Stomach (tissue), 8 donors: ENCODE measurements at regions not wholly inside any gene's neighbourhood (a gene's known extent, or its start where the extent isn't known, plus 50 kb on each side); places are given as distances from the start of the nearest gene placed in this dataset.

Source experiments
- DNase-seq, 2 donors: peaks; one replicate each; pipeline versions ENCODE4 v3.0.0 to v3.0.0-alpha.2; 2013 to 2019
- H3K27ac ChIP-seq, 5 donors: fragments of 200-600 bp in 4 of 5; sonication (generic) in 4 of 5; one replicate each; pipeline ENCODE4 v1.5.1; 2013 to 2019; ENCODE audit warnings: mild to moderate bottlenecking in 1 of 5, moderate library complexity in 1 of 5
- H3K27me3 ChIP-seq, 3 donors: fragments of 200-600 bp; sonication (generic); one replicate each; pipeline ENCODE4 v1.5.1; 2017 to 2019; ENCODE audit warnings: mixed run types in 1 of 3
- H3K36me3 ChIP-seq, 4 donors: fragments of 200-600 bp; sonication (generic); 1 replicate in 3 of 4; 2 replicates in 1 of 4; pipeline ENCODE4 v1.5.1; 2016 to 2019
- H3K4me1 ChIP-seq, 4 donors: fragments of 200-600 bp; sonication (generic); one replicate each; pipeline ENCODE4 v1.5.1; 2016 to 2019
- H3K4me3 ChIP-seq, 4 donors: fragments of 200-600 bp; sonication (generic) in 3 of 4; one replicate each; pipeline ENCODE4 v1.5.1; 2016 to 2019; ENCODE audit warnings: mild to moderate bottlenecking in 1 of 4
- H3K9me3 ChIP-seq, 4 donors: fragments of 200-600 bp; sonication (generic); one replicate each; pipeline ENCODE4 v1.5.1; 2016 to 2019
- EP300 ChIP-seq: sonication (generic); formaldehyde crosslinking; IDR thresholded peaks from one replicate; pipeline ENCODE4 v1.6.1; 2017; ENCODE audit warnings: antibody characterized with exemption
- POLR2A ChIP-seq, 4 donors: fragments of 450-650 bp; IDR thresholded peaks; one replicate each; pipeline ENCODE4 v1.6.1; 2016; ENCODE audit warnings: antibody characterized with exemption in 4 of 4, control low read depth in 2 of 4, mild to moderate bottlenecking in 1 of 4, moderate library complexity in 1 of 4
- POLR2AphosphoS5 ChIP-seq, 3 donors: sonication (generic); formaldehyde crosslinking; IDR thresholded peaks; one replicate each; pipeline ENCODE4 v1.6.1; 2016; ENCODE audit warnings: antibody characterized with exemption in 3 of 3
- WGBS, 5 donors: extraction: QIAGEN DNeasy Blood & Tissue Kit in 3 of 5; methylation state at CpG; one replicate each; pipeline versions ENCODE4 v1.1.5 to v1.1.7; 2013 to 2018; 5-methylcytosine and 5-hydroxymethylcytosine counted together
- intact Hi-C: fragments of 100-400 bp; cut with DNase I; formaldehyde crosslinking; loops from one replicate; pipeline ENCODE4 v1.15.1; 2023; ENCODE audit warnings: low total_unique reads
- TF ChIP-seq, protein P1 (sequence below), 7 experiments: fragments of 450-650 bp in 4 of 7; fragments of 200-600 bp in 3 of 7; sonication (generic) in 3 of 7; IDR thresholded peaks; one replicate each; pipeline ENCODE4 v1.5.1; 2016 to 2019; ENCODE audit warnings: antibody characterized with exemption in 7 of 7, control low read depth in 2 of 7, mild to moderate bottlenecking in 1 of 7
- donor health status: healthy with polysubstance abuse.
- donor health status: Bipolar disorder and iron deficiency.
- donor health status: healthy.

DNA sequence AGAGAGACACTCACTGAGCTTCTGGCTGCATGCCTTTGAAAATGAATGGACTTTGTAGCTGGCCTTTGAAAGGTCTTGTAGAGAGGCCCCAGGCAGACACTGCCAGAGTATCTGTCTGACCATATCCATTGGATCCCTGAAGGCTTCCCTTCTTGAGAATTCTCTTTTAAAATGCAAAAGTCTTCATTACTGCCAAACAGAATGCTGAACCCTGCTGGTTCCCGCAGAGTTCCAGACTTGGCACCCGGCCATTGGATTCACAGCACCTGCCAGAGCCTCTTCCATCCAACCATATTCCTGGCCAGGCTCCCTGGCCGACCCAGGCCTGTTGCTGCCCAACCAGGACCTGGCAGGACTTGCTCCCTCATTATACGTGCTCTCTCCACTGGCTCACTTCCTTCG is 182.5 kb downstream of the GXYLT1 start:
- Histone ChIP-seq H3K27me3 (no peaks in the 10 kb centered on the region), H3K9me3 (no peaks in the 10 kb centered on the region), H3K27ac (no peak overlapping the region), H3K4me3 (no peak overlapping the region), H3K4me1 (no peaks in the 10 kb centered on the region), H3K36me3 (no peaks in the 10 kb centered on the region)
- peak in 1 of 2 donors; percentile 34 for DNase-seq
- 74 to 86% (median 83%) methylated on average over 5 of the region's 5 CpGs for WGBS, 5 donors
- TF ChIP-seq EP300 (no peak), POLR2A (IDR thresholded peaks at IDR 0.05) (no peak)
- TF ChIP-seq, protein P1, sequence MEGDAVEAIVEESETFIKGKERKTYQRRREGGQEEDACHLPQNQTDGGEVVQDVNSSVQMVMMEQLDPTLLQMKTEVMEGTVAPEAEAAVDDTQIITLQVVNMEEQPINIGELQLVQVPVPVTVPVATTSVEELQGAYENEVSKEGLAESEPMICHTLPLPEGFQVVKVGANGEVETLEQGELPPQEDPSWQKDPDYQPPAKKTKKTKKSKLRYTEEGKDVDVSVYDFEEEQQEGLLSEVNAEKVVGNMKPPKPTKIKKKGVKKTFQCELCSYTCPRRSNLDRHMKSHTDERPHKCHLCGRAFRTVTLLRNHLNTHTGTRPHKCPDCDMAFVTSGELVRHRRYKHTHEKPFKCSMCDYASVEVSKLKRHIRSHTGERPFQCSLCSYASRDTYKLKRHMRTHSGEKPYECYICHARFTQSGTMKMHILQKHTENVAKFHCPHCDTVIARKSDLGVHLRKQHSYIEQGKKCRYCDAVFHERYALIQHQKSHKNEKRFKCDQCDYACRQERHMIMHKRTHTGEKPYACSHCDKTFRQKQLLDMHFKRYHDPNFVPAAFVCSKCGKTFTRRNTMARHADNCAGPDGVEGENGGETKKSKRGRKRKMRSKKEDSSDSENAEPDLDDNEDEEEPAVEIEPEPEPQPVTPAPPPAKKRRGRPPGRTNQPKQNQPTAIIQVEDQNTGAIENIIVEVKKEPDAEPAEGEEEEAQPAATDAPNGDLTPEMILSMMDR (IDR thresholded peaks at IDR 0.05), result no peak
- intact Hi-C loops, result no loop called here

DNA sequence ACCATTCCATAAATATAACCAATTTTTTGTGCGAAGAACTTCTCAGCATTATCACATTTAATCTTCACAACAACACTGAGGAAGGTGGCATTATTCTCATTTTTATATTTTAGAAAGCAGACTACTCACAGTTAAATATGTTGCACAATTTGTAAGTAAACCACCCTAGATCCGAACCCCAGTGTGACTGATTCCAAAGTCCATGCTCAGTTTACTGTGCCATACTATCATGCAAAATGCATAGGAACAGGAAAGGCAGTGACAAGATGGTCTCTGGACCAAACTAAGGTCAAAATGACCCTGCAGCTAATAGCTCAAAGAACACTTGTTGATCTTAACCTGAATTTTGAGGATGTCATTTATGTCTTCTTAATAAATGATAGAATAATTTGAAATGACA is 185.4 kb downstream of the GXYLT1 start:
- H3K27ac ChIP-seq, result no peak overlapping the region
- H3K4me3 ChIP-seq, result no peak overlapping the region
- H3K36me3 ChIP-seq, result no peaks in the 10 kb centered on the region
- no peaks in the 10 kb centered on the region for H3K4me1 ChIP-seq
- WGBS, 5 donors, result 63 to 72% (median 67%) methylated on average over 2 of the region's 2 CpGs
- TF ChIP-seq, protein P1 (IDR thresholded peaks at IDR 0.05), result no peak
- TF ChIP-seq POLR2A (IDR thresholded peaks at IDR 0.05) (no peak), EP300 (no peak), POLR2AphosphoS5 (IDR thresholded peaks at IDR 0.05) (no peak)
- intact Hi-C loops, result no loop called here
- no peaks in the 10 kb centered on the region for H3K27me3 ChIP-seq
- no peak for DNase-seq
- H3K9me3 ChIP-seq, result no peaks in the 10 kb centered on the region

GRCh38 chr12:41956353-41956752 is 188.3 kb downstream of the GXYLT1 start:
- WGBS, 5 donors, result 64 to 81% (median 66%) methylated on average over 2 of the region's 2 CpGs
- peak in 1 of 2 donors; percentile 47 for DNase-seq
- Histone ChIP-seq H3K36me3 (no peaks in the 10 kb centered on the region), H3K27ac (no peak overlapping the region), H3K9me3 (no peaks in the 10 kb centered on the region), H3K4me3 (no peak overlapping the region), H3K27me3 (no peaks in the 10 kb centered on the region), H3K4me1 (no peaks in the 10 kb centered on the region)
- intact Hi-C loops, result no loop called here
- no peak for TF ChIP-seq EP300
- no peak for TF ChIP-seq POLR2A (IDR thresholded peaks at IDR 0.05)
- TF ChIP-seq, protein P1 (IDR thresholded peaks at IDR 0.05), result no peak
- no peak for TF ChIP-seq POLR2AphosphoS5 (IDR thresholded peaks at IDR 0.05)

DNA sequence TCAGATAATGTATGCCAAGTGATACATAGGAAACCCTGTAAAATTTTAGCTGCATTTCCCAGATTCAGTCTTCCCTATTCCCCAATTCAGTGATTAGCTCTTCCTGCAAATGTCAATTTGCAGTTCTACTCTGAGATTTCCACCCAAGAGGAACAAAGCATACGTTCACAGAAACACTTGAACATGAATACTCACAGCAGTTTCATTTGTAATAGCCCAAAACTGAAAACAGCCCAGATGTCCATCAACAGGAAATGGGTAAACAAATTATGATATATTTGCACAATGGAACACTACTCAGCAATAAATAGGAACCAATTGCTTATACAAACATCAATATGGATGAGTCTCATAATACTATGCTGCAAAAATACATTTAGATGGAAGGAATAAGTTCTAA is 194.2 kb downstream of the GXYLT1 start:
- Histone ChIP-seq H3K9me3 (peaks cover 0 to 13% (median 11%) of the 10 kb centered on the region in 4 donors), H3K27me3 (no peaks in the 10 kb centered on the region), H3K36me3 (no peaks in the 10 kb centered on the region), H3K4me3 (no peak overlapping the region), H3K27ac (no peak overlapping the region), H3K4me1 (no peaks in the 10 kb centered on the region)
- DNase-seq, result no peak
- intact Hi-C loops, result no loop called here
- WGBS, 5 donors, result 0 to 65% (median 35%) methylated on average over 1 of the region's 1 CpG
- TF ChIP-seq, protein P1 (IDR thresholded peaks at IDR 0.05), result no peak
- TF ChIP-seq POLR2AphosphoS5 (IDR thresholded peaks at IDR 0.05), result no peak
- TF ChIP-seq POLR2A (IDR thresholded peaks at IDR 0.05), result no peak
- TF ChIP-seq EP300, result no peak
